Testis (tissue), 2 donors: ENCODE measurements at regions not wholly inside any gene's neighbourhood (a gene's known extent, or its start where the extent isn't known, plus 50 kb on each side); places are given as distances from the start of the nearest gene placed in this dataset.

Experiments used
- DNase-seq: peaks from one replicate; pipeline ENCODE4 v3.0.0-alpha.2; 2019
- H3K27ac ChIP-seq, 2 donors: fragments of 200-600 bp; sonication (generic); one replicate each; pipeline ENCODE4 v1.5.1; 2019
- H3K27me3 ChIP-seq: fragments of 200-600 bp; sonication (generic); one replicate; pipeline ENCODE4 v1.5.1; 2019
- H3K36me3 ChIP-seq: fragments of 200-600 bp; sonication (generic); one replicate; pipeline ENCODE4 v1.5.1; 2017; ENCODE audit warnings: low read depth; ENCODE audit errors: missing control alignments
- H3K4me1 ChIP-seq: fragments of 200-600 bp; sonication (generic); one replicate; pipeline ENCODE4 v1.5.1; 2019
- H3K4me3 ChIP-seq, 2 donors: fragments of 200-600 bp; sonication (generic); one replicate each; pipeline ENCODE4 v1.5.1; 2017 to 2019
- H3K9me3 ChIP-seq: fragments of 200-600 bp; sonication (generic); one replicate; pipeline ENCODE4 v1.5.1; 2017
- CTCF ChIP-seq, 3 experiments: fragments of 450-650 bp in 2 of 3; fragments of 200-600 bp in 1 of 3; sonication (generic) in 1 of 3; IDR thresholded peaks; one replicate each; pipeline ENCODE4 v1.5.1; 2016 to 2019; ENCODE audit warnings: antibody characterized with exemption in 3 of 3, mild to moderate bottlenecking in 2 of 3, moderate library complexity in 1 of 3
- POLR2A ChIP-seq: fragments of 450-650 bp; IDR thresholded peaks from one replicate; pipeline ENCODE4 v1.6.1; 2017; ENCODE audit warnings: antibody characterized with exemption, mild to moderate bottlenecking, moderate library complexity
- WGBS, 2 donors: methylation state at CpG; one replicate each; pipeline ENCODE4 v1.1.5; 2018; 5-methylcytosine and 5-hydroxymethylcytosine counted together
- intact Hi-C: fragments of 100-400 bp; cut with DNase I; formaldehyde crosslinking; loops from one replicate; pipeline ENCODE4 v1.15.1; 2023; ENCODE audit warnings: low total_unique reads

- intact Hi-C loops: no loop called here
- TF ChIP-seq POLR2A (no peak), CTCF (IDR thresholded peaks at IDR 0.05) (no peak)
- Histone ChIP-seq H3K36me3 (no peaks in the 10 kb centered on the region), H3K4me3 (no peak overlapping the region), H3K9me3 (no peaks in the 10 kb centered on the region), H3K27me3 (no peaks in the 10 kb centered on the region), H3K4me1 (no peaks in the 10 kb centered on the region), H3K27ac (no peak overlapping the region)
- WGBS, 2 donors: 86% methylated on average over 1 of the region's 1 CpG; no CpG with 5 or more reads in 1 of the 2 donors
- no peak for DNase-seq
Measured at GRCh38 chr3:55349851-55350250, 137.3 kb downstream of the WNT5A start.

GRCh38 chr3:55343486-55344357 lies 143.4 kb downstream of the WNT5A start:
- H3K4me3 ChIP-seq: no peak overlapping the region
- H3K36me3 ChIP-seq: no peaks in the 10 kb centered on the region
- peaks cover 10% of the 10 kb centered on the region for H3K4me1 ChIP-seq
- peak overlapping the region in 1 of 2 donors; percentile 54 for H3K27ac ChIP-seq
- TF ChIP-seq CTCF (IDR thresholded peaks at IDR 0.05) (no peak), POLR2A (no peak)
- no peak for DNase-seq
- intact Hi-C loops: no loop called here
- H3K27me3 ChIP-seq: no peaks in the 10 kb centered on the region
- H3K9me3 ChIP-seq: no peaks in the 10 kb centered on the region

- no peak for DNase-seq
- no peaks in the 10 kb centered on the region for H3K27me3 ChIP-seq
- H3K9me3 ChIP-seq: no peaks in the 10 kb centered on the region
- H3K27ac ChIP-seq: no peak overlapping the region
- H3K4me3 ChIP-seq: no peak overlapping the region
- 82 to 85% methylated on average over 3 of the region's 3 CpGs for WGBS, 2 donors
- TF ChIP-seq CTCF (IDR thresholded peaks at IDR 0.05): no peak
- no peak for TF ChIP-seq POLR2A
- peaks cover 17% of the 10 kb centered on the region for H3K4me1 ChIP-seq
- no peaks in the 10 kb centered on the region for H3K36me3 ChIP-seq
- intact Hi-C loops: no loop called here
Measured at GRCh38 chr3:55341502-55342031, 145.5 kb downstream of the WNT5A start.

GRCh38 chr3:55339819-55340218 lies 147.3 kb downstream of the WNT5A start:
- TF ChIP-seq CTCF (IDR thresholded peaks at IDR 0.05) (no peak), POLR2A (no peak)
- DNase-seq: no peak
- Histone ChIP-seq H3K27me3 (no peaks in the 10 kb centered on the region), H3K9me3 (no peaks in the 10 kb centered on the region), H3K4me3 (no peak overlapping the region), H3K4me1 (peaks cover 17% of the 10 kb centered on the region), H3K36me3 (no peaks in the 10 kb centered on the region), H3K27ac (no peak overlapping the region)
- intact Hi-C loops: no loop called here
- 86 to 96% methylated on average over 4 of the region's 4 CpGs for WGBS, 2 donors
